LNCaP clone FGC (cell line): ENCODE measurements at regions not wholly inside any gene's neighbourhood (a gene's known extent, or its start where the extent isn't known, plus 50 kb on each side); places are given as distances from the start of the nearest gene placed in this dataset.
A peak's percentile ranks its signal among the peaks of the same experiment; 100 is the strongest.
"Not testable (repeated sequence)": the region's sequence is repeated elsewhere in the genome, so short reads cannot be mapped to it uniquely, and the experiment has no call there.

Experiments used
- DNase-seq: peaks from one replicate; pipeline ENCODE4 v3.0.0-alpha.2; 2011; ENCODE audit warnings: low read depth
- H3K4me3 ChIP-seq: 2 replicates; pipeline ENCODE4 v1.5.1; 2011; ENCODE audit warnings: mild to moderate bottlenecking, low read depth, low read length, control low read depth
- CTCF ChIP-seq: IDR thresholded peaks from 2 replicates; pipeline ENCODE4 v1.5.1; 2012; ENCODE audit warnings: mild to moderate bottlenecking; ENCODE audit not compliant: control insufficient read depth, insufficient read depth; ENCODE audit errors: extremely low read depth

- no peak for DNase-seq
- TF ChIP-seq CTCF = no peak
- H3K4me3 ChIP-seq = no peak overlapping the region
Measured at GRCh38 chr12:74665690-74666089, 128.1 kb downstream of the ATXN7L3B start.

GRCh38 chr12:74671421-74671820 lies 133.8 kb downstream of the ATXN7L3B start:
- no peak for DNase-seq
- TF ChIP-seq CTCF = no peak
- no peak overlapping the region for H3K4me3 ChIP-seq

GRCh38 chr12:74676955-74677354 lies 139.3 kb downstream of the ATXN7L3B start:
- H3K4me3 ChIP-seq, DNase-seq: not testable (repeated sequence)

GRCh38 chr12:74685385-74685784 lies 147.8 kb downstream of the ATXN7L3B start:
- H3K4me3 ChIP-seq = no peak overlapping the region
- DNase-seq = no peak
- TF ChIP-seq CTCF = no peak

GRCh38 chr12:74689071-74689655 lies 151.5 kb downstream of the ATXN7L3B start:
- DNase-seq = peak; percentile 32
- no peak overlapping the region for H3K4me3 ChIP-seq
- peak; percentile 61 for TF ChIP-seq CTCF

- no peak overlapping the region for H3K4me3 ChIP-seq
- TF ChIP-seq CTCF = no peak
- no peak for DNase-seq
Measured at GRCh38 chr12:74689929-74690328, 152.3 kb downstream of the ATXN7L3B start.

- no peak for TF ChIP-seq CTCF
- no peak overlapping the region for H3K4me3 ChIP-seq
- DNase-seq = no peak
Measured at GRCh38 chr12:74719447-74719846, 181.8 kb downstream of the ATXN7L3B start.
